H9 (cell line): ENCODE measurements at regions not wholly inside any gene's neighbourhood (a gene's known extent, or its start where the extent isn't known, plus 50 kb on each side); places are given as distances from the start of the nearest gene placed in this dataset.

Experiments used
- DNase-seq: peaks from one replicate; pipeline ENCODE4 v3.0.0-alpha.2; 2017
- H2AFZ ChIP-seq: one replicate; pipeline ENCODE4 v1.6.1; 2013; ENCODE audit warnings: mild to moderate bottlenecking, low read length, control low read depth, moderate library complexity
- H2AK5ac ChIP-seq: 2 replicates; pipeline ENCODE4 v1.6.1; 2013; ENCODE audit warnings: low read length, control low read depth, mixed read lengths; ENCODE audit not compliant: insufficient read length
- H2BK120ac ChIP-seq: one replicate; pipeline ENCODE4 v1.6.1; 2013; ENCODE audit warnings: low read depth, mild to moderate bottlenecking, low read length, control low read depth, inconsistent platforms; ENCODE audit not compliant: poor library complexity, severe bottlenecking
- H2BK12ac ChIP-seq: 2 replicates; pipeline ENCODE4 v1.6.1; 2013; ENCODE audit warnings: low read length, control low read depth, mixed read lengths, low read depth; ENCODE audit not compliant: insufficient read length
- H2BK15ac ChIP-seq: 2 replicates; pipeline ENCODE4 v1.6.1; 2013; ENCODE audit warnings: low read depth, low read length, control low read depth
- H2BK20ac ChIP-seq: one replicate; pipeline ENCODE4 v1.6.1; 2013; ENCODE audit warnings: low read depth, mild to moderate bottlenecking, low read length, control low read depth, inconsistent platforms; ENCODE audit not compliant: poor library complexity, severe bottlenecking
- H2BK5ac ChIP-seq: 2 replicates; pipeline ENCODE4 v1.6.1; 2013; ENCODE audit warnings: low read length, control low read depth, mixed read lengths; ENCODE audit not compliant: insufficient read length
- H3K14ac ChIP-seq: 2 replicates; pipeline ENCODE4 v1.6.1; 2013; ENCODE audit warnings: low read length, control low read depth; ENCODE audit not compliant: insufficient read depth
- H3K18ac ChIP-seq: 2 replicates; pipeline ENCODE4 v1.6.1; 2013; ENCODE audit warnings: low read depth, mild to moderate bottlenecking, mixed read lengths, low read length, control low read depth; ENCODE audit not compliant: insufficient read length
- H3K23ac ChIP-seq: 2 replicates; pipeline ENCODE4 v1.6.1; 2013; ENCODE audit warnings: low read length, control low read depth, mixed read lengths, low read depth; ENCODE audit not compliant: insufficient read length
- H3K23me2 ChIP-seq: 2 replicates; pipeline ENCODE4 v1.6.1; 2013; ENCODE audit warnings: low read depth, mild to moderate bottlenecking, mixed read lengths, low read length, control low read depth; ENCODE audit not compliant: insufficient read length, poor library complexity, severe bottlenecking
- H3K27ac ChIP-seq: 2 replicates; pipeline ENCODE4 v1.5.1; 2013; ENCODE audit warnings: low read length, control low read depth, mixed read lengths, low read depth; ENCODE audit not compliant: insufficient read length
- H3K27me3 ChIP-seq: 2 replicates; pipeline ENCODE4 v1.6.1; 2013; ENCODE audit warnings: low read length, control low read depth, inconsistent platforms; ENCODE audit not compliant: insufficient read depth
- H3K4ac ChIP-seq: 2 replicates; pipeline ENCODE4 v1.6.1; 2013; ENCODE audit warnings: low read depth, mild to moderate bottlenecking, control low read depth, inconsistent platforms, low read length, moderate library complexity
- H3K4me1 ChIP-seq: 2 replicates; pipeline ENCODE4 v1.6.1; 2013; ENCODE audit warnings: low read length, control low read depth, inconsistent platforms; ENCODE audit not compliant: insufficient read depth
- H3K4me2 ChIP-seq: 2 replicates; pipeline ENCODE4 v1.6.1; 2013; ENCODE audit warnings: low read length, control low read depth, mixed read lengths; ENCODE audit not compliant: insufficient read length, insufficient read depth
- H3K56ac ChIP-seq: 2 replicates; pipeline ENCODE4 v1.6.1; 2013; ENCODE audit warnings: low read depth, mild to moderate bottlenecking, mixed read lengths, low read length, control low read depth; ENCODE audit not compliant: insufficient read length
- H3K79me1 ChIP-seq: 2 replicates; pipeline ENCODE4 v1.6.1; 2013; ENCODE audit warnings: low read depth, mild to moderate bottlenecking, moderate library complexity, low read length, control low read depth, inconsistent platforms; ENCODE audit not compliant: insufficient read depth, poor library complexity, severe bottlenecking
- H3K79me2 ChIP-seq: 2 replicates; pipeline ENCODE4 v1.6.1; 2013; ENCODE audit warnings: low read length, control low read depth, inconsistent platforms; ENCODE audit not compliant: insufficient read depth
- H3K9ac ChIP-seq: 2 replicates; pipeline ENCODE4 v1.6.1; 2013; ENCODE audit warnings: low read length, control low read depth, mixed read lengths; ENCODE audit not compliant: insufficient read length; ENCODE audit errors: extremely low read depth
- H3K9me3 ChIP-seq: one replicate; pipeline ENCODE4 v1.6.1; 2013; ENCODE audit warnings: low read depth, low read length, inconsistent platforms; ENCODE audit not compliant: control insufficient read depth
- H3T11ph ChIP-seq: one replicate; pipeline ENCODE4 v1.6.1; 2013; ENCODE audit warnings: mild to moderate bottlenecking, low read length, control low read depth, inconsistent platforms
- H4K20me1 ChIP-seq: one replicate; pipeline ENCODE4 v1.6.1; 2013; ENCODE audit not compliant: control insufficient read depth, insufficient read length, insufficient read depth
- H4K5ac ChIP-seq: 2 replicates; pipeline ENCODE4 v1.6.1; 2013; ENCODE audit warnings: low read depth, mild to moderate bottlenecking, mixed read lengths, low read length, control low read depth; ENCODE audit not compliant: insufficient read length
- H4K8ac ChIP-seq: replicated peaks from 2 replicates; pipeline ENCODE4 v1.6.1; 2013; ENCODE audit warnings: low read length, control low read depth, mixed read lengths, low read depth; ENCODE audit not compliant: insufficient read length
- H4K91ac ChIP-seq: 2 replicates; pipeline ENCODE4 v1.6.1; 2013; ENCODE audit warnings: low read depth, mild to moderate bottlenecking, moderate library complexity, mixed read lengths, low read length, control low read depth; ENCODE audit not compliant: insufficient read length
- H3K27ac Mint-ChIP-seq, 3 experiments: 2 replicates in 2 of 3; 3 replicates in 1 of 3; pipeline ENCODE4 v1.8.0; 2020 to 2021; ENCODE audit warnings: mixed read lengths in 3 of 3, mild to moderate bottlenecking in 1 of 3, moderate library complexity in 1 of 3
- H3K27me3 Mint-ChIP-seq: 2 replicates; pipeline ENCODE4 v1.8.0; 2021; ENCODE audit warnings: low read depth, mild to moderate bottlenecking, moderate library complexity, mixed read lengths
- H3K36me3 Mint-ChIP-seq, 3 experiments: 2 replicates in 2 of 3; 3 replicates in 1 of 3; pipeline ENCODE4 v1.8.0; 2020 to 2021; ENCODE audit warnings: low read depth in 3 of 3, mixed read lengths in 3 of 3; ENCODE audit not compliant: insufficient read depth in 1 of 3
- H3K4me1 Mint-ChIP-seq, 2 experiments: 2 replicates each; pipeline ENCODE4 v1.8.0; 2020; ENCODE audit warnings: mixed read lengths in 2 of 2
- H3K4me3 Mint-ChIP-seq, 2 experiments: 2 replicates in 1 of 2; 3 replicates in 1 of 2; pipeline ENCODE4 v1.8.0; 2020 to 2021; ENCODE audit warnings: mild to moderate bottlenecking in 2 of 2, mixed read lengths in 2 of 2, moderate library complexity in 1 of 2
- H3K9me3 Mint-ChIP-seq, 2 experiments: 2 replicates in 1 of 2; 3 replicates in 1 of 2; pipeline ENCODE4 v1.8.0; 2020; ENCODE audit warnings: mild to moderate bottlenecking in 2 of 2, mixed read lengths in 2 of 2, moderate library complexity in 1 of 2
- TF ChIP-seq, protein P1 (sequence below): fragments of 200-600 bp; sonication (generic); conservative IDR thresholded peaks from 3 replicates; pipeline ENCODE4 v1.8.0; 2021; ENCODE audit warnings: antibody characterized with exemption, mild to moderate bottlenecking

DNA sequence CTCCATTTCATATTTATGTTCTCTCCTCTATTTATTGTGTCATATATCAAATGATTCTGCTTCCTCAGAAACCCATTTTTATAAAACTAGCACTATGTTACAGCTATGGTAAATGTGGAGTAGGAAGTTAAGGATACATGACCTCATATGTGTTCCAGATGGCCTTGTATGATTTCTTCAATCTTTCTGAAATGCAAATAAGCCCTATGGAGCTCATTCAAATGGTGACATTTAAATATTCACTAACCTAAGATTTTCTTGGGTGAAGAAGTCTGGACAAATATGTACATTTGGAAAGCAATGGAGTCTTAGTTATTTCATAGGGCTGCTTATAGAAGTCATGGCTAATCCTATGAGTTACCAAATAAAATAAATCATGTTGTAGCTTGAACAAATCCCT is 782.5 kb downstream of the STPG2 start:
- Histone ChIP-seq H4K91ac (no peak overlapping the region), H3K23ac (no peak overlapping the region), H3K4me2 (no peak overlapping the region), H4K20me1 (no peaks in the 10 kb centered on the region), H2AK5ac (no peak overlapping the region), H2AFZ (no peak overlapping the region), H3K56ac (no peak overlapping the region), H3K79me1 (no peaks in the 10 kb centered on the region), H3K27me3 (no peaks in the 10 kb centered on the region), H3K79me2 (no peaks in the 10 kb centered on the region), H3K18ac (no peak overlapping the region), H3K4me1 (no peaks in the 10 kb centered on the region), H2BK120ac (no peak overlapping the region), H3K14ac (no peak overlapping the region), H3K23me2 (no peaks in the 10 kb centered on the region), H2BK5ac (no peak overlapping the region), H2BK15ac (no peak overlapping the region), H3K4ac (no peak overlapping the region), H2BK12ac (no peak overlapping the region), H4K8ac (no peak overlapping the region), H4K5ac (no peak overlapping the region), H2BK20ac (no peak overlapping the region), H3K9ac (no peak overlapping the region), H3K9me3 (no peaks in the 10 kb centered on the region), H3T11ph (no peak overlapping the region), H3K27ac (no peak overlapping the region)
- TF ChIP-seq, protein P1, sequence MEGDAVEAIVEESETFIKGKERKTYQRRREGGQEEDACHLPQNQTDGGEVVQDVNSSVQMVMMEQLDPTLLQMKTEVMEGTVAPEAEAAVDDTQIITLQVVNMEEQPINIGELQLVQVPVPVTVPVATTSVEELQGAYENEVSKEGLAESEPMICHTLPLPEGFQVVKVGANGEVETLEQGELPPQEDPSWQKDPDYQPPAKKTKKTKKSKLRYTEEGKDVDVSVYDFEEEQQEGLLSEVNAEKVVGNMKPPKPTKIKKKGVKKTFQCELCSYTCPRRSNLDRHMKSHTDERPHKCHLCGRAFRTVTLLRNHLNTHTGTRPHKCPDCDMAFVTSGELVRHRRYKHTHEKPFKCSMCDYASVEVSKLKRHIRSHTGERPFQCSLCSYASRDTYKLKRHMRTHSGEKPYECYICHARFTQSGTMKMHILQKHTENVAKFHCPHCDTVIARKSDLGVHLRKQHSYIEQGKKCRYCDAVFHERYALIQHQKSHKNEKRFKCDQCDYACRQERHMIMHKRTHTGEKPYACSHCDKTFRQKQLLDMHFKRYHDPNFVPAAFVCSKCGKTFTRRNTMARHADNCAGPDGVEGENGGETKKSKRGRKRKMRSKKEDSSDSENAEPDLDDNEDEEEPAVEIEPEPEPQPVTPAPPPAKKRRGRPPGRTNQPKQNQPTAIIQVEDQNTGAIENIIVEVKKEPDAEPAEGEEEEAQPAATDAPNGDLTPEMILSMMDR = no peak
- no peak overlapping the region for H3K27ac Mint-ChIP-seq
- peaks cover 0 to 5% of the 10 kb centered on the region in 2 experiments; a peak in 2 of 4 replicates for H3K4me1 Mint-ChIP-seq
- H3K36me3 Mint-ChIP-seq = peaks cover 29 to 58% (median 49%) of the 10 kb centered on the region in 3 experiments
- no peaks in the 10 kb centered on the region; the same call in none of the 2 replicates for H3K27me3 Mint-ChIP-seq
- no peak overlapping the region for H3K4me3 Mint-ChIP-seq
- peaks cover 42 to 57% of the 10 kb centered on the region in 2 experiments for H3K9me3 Mint-ChIP-seq
- no peak for DNase-seq
